GM23338 (cell line): ENCODE measurements at regions not wholly inside any gene's neighbourhood (a gene's known extent, or its start where the extent isn't known, plus 50 kb on each side); places are given as distances from the start of the nearest gene placed in this dataset.

Experiments
- ATAC-seq: fragments of 200-7000 bp; cut with Tn5 transposase; 3 replicates; pipeline ENCODE4 v1.9.1; 2020
- DNase-seq: peaks from one replicate; pipeline ENCODE4 v3.0.0-alpha.2; 2015; ENCODE audit warnings: low spot score
- H2AFZ ChIP-seq: fragments of 200-600 bp; sonication (generic); 2 replicates; pipeline ENCODE4 v1.8.0; 2016; ENCODE audit warnings: antibody characterized with exemption, mild to moderate bottlenecking, moderate library complexity
- H3F3A ChIP-seq: fragments of 200-600 bp; sonication (generic); replicated peaks from 2 replicates; pipeline ENCODE4 v1.8.0; 2017; ENCODE audit warnings: antibody characterized with exemption, mixed run types, low read depth
- H3K27ac ChIP-seq: fragments of 200-600 bp; sonication (generic); 2 replicates; pipeline ENCODE4 v1.6.1; 2016; ENCODE audit warnings: low read depth
- H3K27me3 ChIP-seq: fragments of 200-600 bp; sonication (generic); 2 replicates; pipeline ENCODE4 v1.8.0; 2016; ENCODE audit warnings: mild to moderate bottlenecking, mixed run types, moderate library complexity; ENCODE audit not compliant: insufficient read depth
- H3K36me3 ChIP-seq: fragments of 200-600 bp; sonication (generic); 2 replicates; pipeline ENCODE4 v1.8.0; 2016; ENCODE audit warnings: mild to moderate bottlenecking; ENCODE audit not compliant: insufficient read depth
- H3K4me1 ChIP-seq: fragments of 200-600 bp; sonication (generic); 2 replicates; pipeline ENCODE4 v1.8.0; 2016; ENCODE audit warnings: mild to moderate bottlenecking, moderate library complexity; ENCODE audit not compliant: insufficient read depth
- H3K4me2 ChIP-seq: fragments of 200-600 bp; sonication (generic); 2 replicates; pipeline ENCODE4 v1.7.1; 2017; ENCODE audit warnings: mixed run types
- H3K4me3 ChIP-seq: fragments of 200-600 bp; sonication (generic); 2 replicates; pipeline ENCODE4 v1.6.1; 2016; ENCODE audit warnings: mixed run types
- H3K79me2 ChIP-seq: fragments of 200-600 bp; sonication (generic); replicated peaks from 2 replicates; pipeline ENCODE4 v1.8.0; 2017; ENCODE audit warnings: mild to moderate bottlenecking; ENCODE audit not compliant: insufficient read depth
- H3K9me2 ChIP-seq: fragments of 200-600 bp; sonication (generic); 2 replicates; pipeline ENCODE4 v1.8.0; 2017; ENCODE audit not compliant: insufficient read depth
- H4K20me1 ChIP-seq: fragments of 200-600 bp; sonication (generic); replicated peaks from 2 replicates; pipeline ENCODE4 v1.8.0; 2017; ENCODE audit warnings: mild to moderate bottlenecking; ENCODE audit not compliant: insufficient read depth
- H3K27ac Mint-ChIP-seq: 2 replicates; pipeline ENCODE4 v1.8.0; 2020; ENCODE audit warnings: inconsistent platforms, mild to moderate bottlenecking, moderate library complexity, mixed read lengths
- H3K27me3 Mint-ChIP-seq: 3 replicates; pipeline ENCODE4 v1.8.0; 2022; ENCODE audit warnings: low read depth, mild to moderate bottlenecking, moderate library complexity, mixed read lengths, inconsistent platforms; ENCODE audit not compliant: insufficient read depth, poor library complexity
- H3K36me3 Mint-ChIP-seq: 3 replicates; pipeline ENCODE4 v1.8.0; 2021; ENCODE audit warnings: low read depth, mild to moderate bottlenecking, inconsistent platforms, moderate library complexity, mixed read lengths
- H3K4me1 Mint-ChIP-seq: 3 replicates; pipeline ENCODE4 v1.8.0; 2020; ENCODE audit warnings: mild to moderate bottlenecking, inconsistent platforms, mixed read lengths
- H3K4me3 Mint-ChIP-seq: 3 replicates; pipeline ENCODE4 v1.8.0; 2021; ENCODE audit warnings: moderate library complexity, mild to moderate bottlenecking, inconsistent platforms, mixed read lengths
- H3K9me3 Mint-ChIP-seq: 3 replicates; pipeline ENCODE4 v1.8.0; 2020; ENCODE audit warnings: moderate library complexity, mild to moderate bottlenecking, inconsistent platforms, mixed read lengths
- CREB1 ChIP-seq: fragments of 250-450 bp; sonication (Bioruptor Pico); IDR thresholded peaks from 2 replicates; pipeline ENCODE4 v1.5.0; 2020; ENCODE audit warnings: low read depth, mild to moderate bottlenecking, moderate library complexity
- EZH2 ChIP-seq: fragments of 200-600 bp; sonication (generic); IDR thresholded peaks from one replicate; pipeline ENCODE4 v1.8.0; 2017; ENCODE audit warnings: antibody characterized with exemption, mild to moderate bottlenecking, low read depth; ENCODE audit not compliant: unreplicated experiment
- EZH2phosphoT487 ChIP-seq: fragments of 200-600 bp; sonication (generic); IDR thresholded peaks from one replicate; pipeline ENCODE4 v1.8.1; 2018; ENCODE audit warnings: antibody characterized with exemption; ENCODE audit not compliant: unreplicated experiment
- JUNB ChIP-seq: IDR thresholded peaks from one replicate; pipeline ENCODE4 v1.6.1; 2016; ENCODE audit warnings: antibody characterized with exemption; ENCODE audit not compliant: unreplicated experiment
- NANOG ChIP-seq: IDR thresholded peaks from 2 replicates; pipeline ENCODE4 v1.6.1; 2016; ENCODE audit warnings: antibody characterized with exemption, borderline replicate concordance
- POLR2AphosphoS5 ChIP-seq: IDR thresholded peaks from 2 replicates; pipeline ENCODE4 v1.6.1; 2016; ENCODE audit warnings: antibody characterized with exemption, low read depth
- STAT1 ChIP-seq: IDR thresholded peaks from one replicate; pipeline ENCODE4 v1.6.1; 2016; ENCODE audit warnings: antibody characterized with exemption; ENCODE audit not compliant: unreplicated experiment
- ZNF114 ChIP-seq: fragments of 250-450 bp; sonication (Bioruptor Pico); IDR thresholded peaks from 2 replicates; pipeline ENCODE4 v1.5.0; 2020; ENCODE audit warnings: mild to moderate bottlenecking, moderate library complexity
- ZNF331 ChIP-seq: fragments of 250-450 bp; sonication (Bioruptor Pico); IDR thresholded peaks from 2 replicates; pipeline ENCODE4 v1.5.0; 2020; ENCODE audit warnings: low read depth, mild to moderate bottlenecking, moderate library complexity
- ZNF462 ChIP-seq: fragments of 250-450 bp; sonication (Bioruptor Pico); IDR thresholded peaks from 2 replicates; pipeline ENCODE4 v1.5.0; 2020; ENCODE audit warnings: mild to moderate bottlenecking, moderate library complexity
- TF ChIP-seq, protein P1 (sequence below), 2 experiments: fragments of 200-600 bp in 1 of 2; sonication (generic) in 1 of 2; conservative IDR thresholded peaks; 2 replicates each; pipeline versions ENCODE4 v1.5.1 to v1.6.1; 2016 to 2017; ENCODE audit warnings: antibody characterized with exemption in 2 of 2, low read depth in 2 of 2, mild to moderate bottlenecking in 2 of 2, moderate library complexity in 1 of 2
- TF ChIP-seq, protein P2 (sequence below): IDR thresholded peaks from 2 replicates; pipeline ENCODE4 v1.6.1; 2016; ENCODE audit warnings: antibody characterized with exemption
- TF ChIP-seq, protein P3 (sequence below): IDR thresholded peaks from one replicate; pipeline ENCODE4 v1.6.1; 2018; ENCODE audit warnings: antibody characterized with exemption; ENCODE audit not compliant: unreplicated experiment

GRCh38 chr2:236705295-236706105 is 135.9 kb downstream of the ACKR3 start:
- H3K27ac ChIP-seq, result no peak overlapping the region
- H3K36me3 ChIP-seq, result no peaks in the 10 kb centered on the region
- Mint-ChIP-seq H3K27ac (no peak overlapping the region; the same call in 1 of the 2 replicates), H3K4me3 (no peak overlapping the region), H3K9me3 (no peaks in the 10 kb centered on the region), H3K36me3 (no peaks in the 10 kb centered on the region), H3K4me1 (peaks cover 3% of the 10 kb centered on the region; the same call in 1 of the 3 replicates), H3K27me3 (peaks cover 5% of the 10 kb centered on the region)
- H3K4me2 ChIP-seq, result no peak overlapping the region
- no peaks in the 10 kb centered on the region for H3K9me2 ChIP-seq
- H4K20me1 ChIP-seq, result no peaks in the 10 kb centered on the region
- no peak overlapping the region for H3K4me3 ChIP-seq
- H3K27me3 ChIP-seq, result no peaks in the 10 kb centered on the region
- no peaks in the 10 kb centered on the region for H3F3A ChIP-seq
- no peaks in the 10 kb centered on the region for H3K79me2 ChIP-seq
- TF ChIP-seq, protein P1, sequence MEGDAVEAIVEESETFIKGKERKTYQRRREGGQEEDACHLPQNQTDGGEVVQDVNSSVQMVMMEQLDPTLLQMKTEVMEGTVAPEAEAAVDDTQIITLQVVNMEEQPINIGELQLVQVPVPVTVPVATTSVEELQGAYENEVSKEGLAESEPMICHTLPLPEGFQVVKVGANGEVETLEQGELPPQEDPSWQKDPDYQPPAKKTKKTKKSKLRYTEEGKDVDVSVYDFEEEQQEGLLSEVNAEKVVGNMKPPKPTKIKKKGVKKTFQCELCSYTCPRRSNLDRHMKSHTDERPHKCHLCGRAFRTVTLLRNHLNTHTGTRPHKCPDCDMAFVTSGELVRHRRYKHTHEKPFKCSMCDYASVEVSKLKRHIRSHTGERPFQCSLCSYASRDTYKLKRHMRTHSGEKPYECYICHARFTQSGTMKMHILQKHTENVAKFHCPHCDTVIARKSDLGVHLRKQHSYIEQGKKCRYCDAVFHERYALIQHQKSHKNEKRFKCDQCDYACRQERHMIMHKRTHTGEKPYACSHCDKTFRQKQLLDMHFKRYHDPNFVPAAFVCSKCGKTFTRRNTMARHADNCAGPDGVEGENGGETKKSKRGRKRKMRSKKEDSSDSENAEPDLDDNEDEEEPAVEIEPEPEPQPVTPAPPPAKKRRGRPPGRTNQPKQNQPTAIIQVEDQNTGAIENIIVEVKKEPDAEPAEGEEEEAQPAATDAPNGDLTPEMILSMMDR (conservative IDR thresholded peaks at IDR 0.05; ENCODE audit: low read depth in 2 of 2), result no peak
- no peak for TF ChIP-seq JUNB
- TF ChIP-seq ZNF331, result no peak
- no peak for TF ChIP-seq POLR2AphosphoS5
- no peak for TF ChIP-seq ZNF114
- TF ChIP-seq, protein P2, sequence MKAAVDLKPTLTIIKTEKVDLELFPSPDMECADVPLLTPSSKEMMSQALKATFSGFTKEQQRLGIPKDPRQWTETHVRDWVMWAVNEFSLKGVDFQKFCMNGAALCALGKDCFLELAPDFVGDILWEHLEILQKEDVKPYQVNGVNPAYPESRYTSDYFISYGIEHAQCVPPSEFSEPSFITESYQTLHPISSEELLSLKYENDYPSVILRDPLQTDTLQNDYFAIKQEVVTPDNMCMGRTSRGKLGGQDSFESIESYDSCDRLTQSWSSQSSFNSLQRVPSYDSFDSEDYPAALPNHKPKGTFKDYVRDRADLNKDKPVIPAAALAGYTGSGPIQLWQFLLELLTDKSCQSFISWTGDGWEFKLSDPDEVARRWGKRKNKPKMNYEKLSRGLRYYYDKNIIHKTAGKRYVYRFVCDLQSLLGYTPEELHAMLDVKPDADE, result no peak
- TF ChIP-seq EZH2phosphoT487, result no peak
- TF ChIP-seq, protein P3, sequence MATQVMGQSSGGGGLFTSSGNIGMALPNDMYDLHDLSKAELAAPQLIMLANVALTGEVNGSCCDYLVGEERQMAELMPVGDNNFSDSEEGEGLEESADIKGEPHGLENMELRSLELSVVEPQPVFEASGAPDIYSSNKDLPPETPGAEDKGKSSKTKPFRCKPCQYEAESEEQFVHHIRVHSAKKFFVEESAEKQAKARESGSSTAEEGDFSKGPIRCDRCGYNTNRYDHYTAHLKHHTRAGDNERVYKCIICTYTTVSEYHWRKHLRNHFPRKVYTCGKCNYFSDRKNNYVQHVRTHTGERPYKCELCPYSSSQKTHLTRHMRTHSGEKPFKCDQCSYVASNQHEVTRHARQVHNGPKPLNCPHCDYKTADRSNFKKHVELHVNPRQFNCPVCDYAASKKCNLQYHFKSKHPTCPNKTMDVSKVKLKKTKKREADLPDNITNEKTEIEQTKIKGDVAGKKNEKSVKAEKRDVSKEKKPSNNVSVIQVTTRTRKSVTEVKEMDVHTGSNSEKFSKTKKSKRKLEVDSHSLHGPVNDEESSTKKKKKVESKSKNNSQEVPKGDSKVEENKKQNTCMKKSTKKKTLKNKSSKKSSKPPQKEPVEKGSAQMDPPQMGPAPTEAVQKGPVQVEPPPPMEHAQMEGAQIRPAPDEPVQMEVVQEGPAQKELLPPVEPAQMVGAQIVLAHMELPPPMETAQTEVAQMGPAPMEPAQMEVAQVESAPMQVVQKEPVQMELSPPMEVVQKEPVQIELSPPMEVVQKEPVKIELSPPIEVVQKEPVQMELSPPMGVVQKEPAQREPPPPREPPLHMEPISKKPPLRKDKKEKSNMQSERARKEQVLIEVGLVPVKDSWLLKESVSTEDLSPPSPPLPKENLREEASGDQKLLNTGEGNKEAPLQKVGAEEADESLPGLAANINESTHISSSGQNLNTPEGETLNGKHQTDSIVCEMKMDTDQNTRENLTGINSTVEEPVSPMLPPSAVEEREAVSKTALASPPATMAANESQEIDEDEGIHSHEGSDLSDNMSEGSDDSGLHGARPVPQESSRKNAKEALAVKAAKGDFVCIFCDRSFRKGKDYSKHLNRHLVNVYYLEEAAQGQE, result no peak
- no peak for TF ChIP-seq EZH2
- no peak for TF ChIP-seq NANOG
- TF ChIP-seq STAT1, result no peak
- TF ChIP-seq CREB1 (CRISPR knock-in tag), result no peak
- no peak for TF ChIP-seq ZNF462 (CRISPR knock-in tag)
- H3K4me1 ChIP-seq, result no peaks in the 10 kb centered on the region
- ATAC-seq (no peak), DNase-seq (no peak)
- H2AFZ ChIP-seq, result peak overlapping the region; percentile 63
